Hepatic stellate cell (primary cell): ENCODE measurements at regions not wholly inside any gene's neighbourhood (a gene's known extent, or its start where the extent isn't known, plus 50 kb on each side); places are given as distances from the start of the nearest gene placed in this dataset.
A peak's percentile ranks its signal among the peaks of the same experiment; 100 is the strongest.

Experiments
- DNase-seq: peaks from one replicate; pipeline ENCODE4 v3.0.0; 2011; ENCODE audit warnings: low spot score

GRCh38 chr14:101706509-101707067, 54.9 kb upstream of the PPP2R5C start:
- DNase-seq, result no peak

- peak; percentile 68 for DNase-seq
These were observed 54.3 kb upstream of the PPP2R5C start for GRCh38 chr14:101707068-101707842.

DNA sequence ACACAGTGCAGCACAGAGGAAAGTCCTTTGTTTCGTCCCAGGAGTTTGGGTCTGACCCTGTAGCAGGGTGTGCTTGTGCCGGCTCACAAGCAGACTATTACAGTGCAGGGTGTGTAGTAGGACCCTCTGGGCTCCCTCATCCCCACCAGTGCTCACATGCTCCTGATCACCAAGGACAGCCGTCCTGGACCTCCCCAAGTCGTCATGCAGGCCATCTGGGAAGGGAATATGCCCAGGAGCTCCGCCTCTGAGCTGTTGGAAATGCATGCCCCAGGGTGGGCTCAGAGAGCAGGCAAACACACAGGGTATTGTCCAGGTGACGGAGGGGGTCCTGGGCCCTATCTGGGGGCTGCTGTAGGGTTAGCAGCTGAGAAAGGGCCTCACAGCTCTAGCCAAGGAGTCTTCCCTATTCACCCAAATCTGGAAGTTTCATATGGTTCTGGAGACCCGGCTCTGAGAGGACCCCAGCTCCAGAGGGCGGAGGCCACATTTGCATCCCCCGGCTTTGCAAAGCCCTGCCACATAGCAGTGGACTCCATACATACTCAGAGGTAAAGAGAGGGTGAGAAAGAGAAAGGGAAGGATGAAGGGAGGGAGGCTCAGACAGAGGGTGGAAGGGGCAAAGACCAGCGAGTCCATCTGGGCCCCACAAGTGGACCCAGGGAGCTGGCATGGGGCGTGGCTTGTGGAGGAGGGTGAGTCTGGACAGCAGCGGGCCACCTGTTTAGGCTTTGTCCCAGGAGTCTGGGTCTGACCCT, 53.5 kb upstream of the PPP2R5C start:
- no peak for DNase-seq

- no peak for DNase-seq
These were observed 52.5 kb upstream of the PPP2R5C start for GRCh38 chr14:101708853-101709532.

DNA sequence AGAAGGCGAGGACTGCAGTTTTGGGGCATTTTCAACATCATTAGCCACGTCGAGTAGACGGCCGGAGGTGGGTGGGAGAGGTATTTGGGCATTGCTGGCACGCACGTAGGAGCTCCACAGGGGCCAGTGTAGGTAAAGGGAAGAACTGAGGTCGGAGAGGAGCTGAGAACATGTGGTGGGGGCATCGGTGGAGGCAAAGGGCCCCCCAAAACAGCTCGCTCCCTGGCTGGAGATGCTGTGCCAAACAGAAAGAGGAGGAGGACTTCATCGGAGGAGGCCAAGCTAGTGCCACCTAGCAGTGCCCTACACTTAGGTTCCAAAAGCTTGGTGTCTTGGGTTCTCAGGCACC, 52.0 kb upstream of the PPP2R5C start:
- no peak for DNase-seq

DNA sequence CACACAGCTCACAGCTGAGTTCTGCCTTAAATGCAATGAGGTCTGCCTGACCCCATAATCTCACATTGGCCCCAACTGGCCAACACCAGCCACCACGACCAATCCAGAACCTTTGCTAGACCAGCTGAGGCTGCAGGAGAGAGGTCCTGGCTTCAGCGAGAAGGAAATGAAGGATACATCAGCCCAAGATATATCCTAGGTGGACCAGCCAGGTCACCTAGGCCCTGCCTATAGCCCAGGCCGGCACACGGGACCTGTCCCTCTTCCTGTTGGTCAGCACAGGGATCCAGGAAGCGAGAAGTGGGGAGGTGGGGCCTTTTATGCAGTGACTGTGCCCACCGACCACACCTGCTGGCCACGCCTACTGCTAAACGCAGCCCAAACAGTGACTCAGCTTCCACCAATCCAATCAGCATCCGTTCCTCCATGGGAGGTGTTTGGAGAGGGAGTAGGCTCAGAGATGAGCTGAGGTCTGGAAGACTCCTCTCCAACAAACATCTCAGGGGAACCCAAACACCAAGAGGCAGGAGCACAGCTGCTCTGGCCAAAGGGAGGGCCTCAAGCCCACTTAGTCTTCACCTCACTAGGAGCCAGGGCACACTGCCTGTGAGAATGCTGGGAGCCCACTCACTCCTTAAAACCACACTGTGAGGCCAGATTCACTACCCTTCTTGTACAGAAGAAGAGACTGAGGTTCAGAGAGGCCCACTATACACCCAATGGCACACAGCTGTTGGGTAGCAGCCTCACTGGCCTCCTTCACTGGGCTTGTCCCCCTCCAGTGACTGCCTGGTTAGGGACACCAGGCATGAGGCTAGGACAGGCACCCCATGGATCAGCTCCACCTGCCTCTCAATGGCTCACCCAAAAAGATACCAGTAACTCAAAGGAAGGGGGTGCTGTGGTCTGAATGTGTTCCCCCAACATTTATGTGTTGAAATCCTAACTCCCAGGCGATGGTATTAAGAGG, 51.3 kb upstream of the PPP2R5C start:
- no peak for DNase-seq

DNA sequence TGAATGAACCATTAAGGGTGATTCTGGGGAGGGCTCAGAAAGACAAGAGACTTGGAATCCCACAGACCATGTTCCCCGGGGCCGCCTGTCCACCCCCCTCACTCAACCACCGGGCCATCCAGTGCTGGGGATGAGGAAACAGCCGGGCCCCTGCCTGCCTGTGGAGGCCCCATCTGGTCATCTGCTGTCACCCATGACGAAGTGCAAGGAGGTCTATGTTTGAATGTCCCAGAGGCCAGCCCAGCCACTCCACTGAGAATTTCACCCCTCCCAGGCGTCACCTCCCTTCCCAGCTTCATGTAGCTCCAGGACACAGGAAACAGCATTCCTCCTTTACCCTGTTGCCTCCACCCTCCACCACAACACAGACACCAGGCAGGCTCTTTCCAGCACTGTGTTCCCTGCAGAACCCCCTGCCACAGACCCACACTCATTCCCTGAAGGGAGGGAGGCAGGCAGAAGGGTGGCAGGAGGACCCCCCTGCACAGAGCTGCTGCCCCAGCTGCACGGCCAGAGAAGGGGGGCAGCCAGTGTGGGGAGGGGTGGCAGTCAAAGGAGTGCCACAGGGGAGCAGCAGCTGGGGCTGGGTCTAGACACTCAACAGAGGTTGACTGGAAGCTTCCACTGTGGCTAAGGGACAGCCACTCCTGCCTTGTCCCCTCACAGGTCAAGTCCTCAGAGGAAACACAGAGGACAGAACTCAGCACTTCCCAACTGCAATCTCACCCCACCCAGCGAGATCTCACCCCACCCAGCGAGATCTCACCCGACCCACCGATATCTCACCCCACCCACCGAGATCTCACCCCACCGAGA, 50.3 kb upstream of the PPP2R5C start:
- DNase-seq, result no peak
